Mesothelial cell of epicardium (in vitro differentiated cells): ENCODE measurements at regions not wholly inside any gene's neighbourhood (a gene's known extent, or its start where the extent isn't known, plus 50 kb on each side); places are given as distances from the start of the nearest gene placed in this dataset.
"Not testable (repeated sequence)": the region's sequence is repeated elsewhere in the genome, so short reads cannot be mapped to it uniquely, and the experiment has no call there.

ENCODE experiments used
- DNase-seq, 2 experiments: peaks; one replicate each; pipeline ENCODE4 v3.0.0; 2021; ENCODE audit warnings: low spot score in 2 of 2; ENCODE audit not compliant: unreplicated experiment in 2 of 2
- H3K27ac Mint-ChIP-seq: 2 replicates; pipeline ENCODE4 v1.8.0; 2021; ENCODE audit warnings: mixed read lengths
- H3K27me3 Mint-ChIP-seq: 2 replicates; pipeline ENCODE4 v1.8.0; 2021; ENCODE audit warnings: low read depth, mixed read lengths
- H3K36me3 Mint-ChIP-seq: 2 replicates; pipeline ENCODE4 v1.8.0; 2021; ENCODE audit warnings: mixed read lengths
- H3K4me1 Mint-ChIP-seq: 2 replicates; pipeline ENCODE4 v1.8.0; 2021; ENCODE audit warnings: mixed read lengths
- H3K4me3 Mint-ChIP-seq: 2 replicates; pipeline ENCODE4 v1.8.0; 2021; ENCODE audit warnings: mild to moderate bottlenecking, moderate library complexity, mixed read lengths
- H3K9me3 Mint-ChIP-seq: 2 replicates; pipeline ENCODE4 v1.8.0; 2021; ENCODE audit warnings: mixed read lengths
- CTCF ChIP-seq: fragments of 200-600 bp; sonication (generic); IDR thresholded peaks from one replicate; pipeline ENCODE4 v1.5.0; 2021; ENCODE audit warnings: antibody characterized with exemption; ENCODE audit not compliant: unreplicated experiment

DNA sequence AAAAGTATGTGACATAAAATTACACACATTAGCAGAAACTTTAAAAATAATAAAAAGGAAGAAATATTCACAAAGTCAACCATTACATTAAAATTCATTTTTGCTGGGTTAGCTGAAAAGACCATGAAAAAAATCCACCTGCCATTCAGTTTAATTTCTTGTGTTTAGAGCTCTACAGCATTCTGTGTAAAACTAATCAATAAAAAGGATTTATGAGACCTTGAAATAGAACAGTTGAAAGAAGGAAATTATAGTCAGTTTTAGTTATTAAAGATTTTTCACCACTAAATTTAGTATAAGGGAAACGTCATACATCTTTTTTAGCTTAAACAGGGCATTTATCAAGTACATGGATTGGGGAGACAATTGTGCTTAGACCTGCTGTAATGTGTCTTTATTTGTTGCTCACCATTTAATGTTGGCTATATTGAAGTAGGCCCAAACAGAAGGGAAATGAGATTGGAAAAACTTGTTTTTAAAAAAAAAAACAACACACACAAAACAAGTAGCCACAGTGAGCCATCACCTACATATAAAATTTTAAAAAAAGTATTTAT lies 438.7 kb upstream of the POU3F2 start:
- Mint-ChIP-seq H3K4me3 (no peak overlapping the region), H3K27ac (no peak overlapping the region), H3K4me1 (no peaks in the 10 kb centered on the region), H3K36me3 (no peaks in the 10 kb centered on the region), H3K27me3 (no peaks in the 10 kb centered on the region), H3K9me3 (no peaks in the 10 kb centered on the region)
- TF ChIP-seq CTCF, result no peak
- DNase-seq, result no peak

GRCh38 chr6:98416027-98416426 lies 418.3 kb upstream of the POU3F2 start:
- DNase-seq, result no peak
- no peaks in the 10 kb centered on the region for H3K4me1 Mint-ChIP-seq
- TF ChIP-seq CTCF, result no peak
- H3K27me3 Mint-ChIP-seq, result no peaks in the 10 kb centered on the region
- no peak overlapping the region for H3K27ac Mint-ChIP-seq
- H3K4me3 Mint-ChIP-seq, result no peak overlapping the region
- peaks cover 17% of the 10 kb centered on the region for H3K9me3 Mint-ChIP-seq
- H3K36me3 Mint-ChIP-seq, result no peaks in the 10 kb centered on the region

- peaks cover 17% of the 10 kb centered on the region for H3K9me3 Mint-ChIP-seq
- DNase-seq, H3K4me1 Mint-ChIP-seq, H3K4me3 Mint-ChIP-seq, H3K27ac Mint-ChIP-seq, H3K27me3 Mint-ChIP-seq, H3K36me3 Mint-ChIP-seq: not testable (repeated sequence)
Observed at GRCh38 chr6:98416497-98417158, 417.7 kb upstream of the POU3F2 start.

DNA sequence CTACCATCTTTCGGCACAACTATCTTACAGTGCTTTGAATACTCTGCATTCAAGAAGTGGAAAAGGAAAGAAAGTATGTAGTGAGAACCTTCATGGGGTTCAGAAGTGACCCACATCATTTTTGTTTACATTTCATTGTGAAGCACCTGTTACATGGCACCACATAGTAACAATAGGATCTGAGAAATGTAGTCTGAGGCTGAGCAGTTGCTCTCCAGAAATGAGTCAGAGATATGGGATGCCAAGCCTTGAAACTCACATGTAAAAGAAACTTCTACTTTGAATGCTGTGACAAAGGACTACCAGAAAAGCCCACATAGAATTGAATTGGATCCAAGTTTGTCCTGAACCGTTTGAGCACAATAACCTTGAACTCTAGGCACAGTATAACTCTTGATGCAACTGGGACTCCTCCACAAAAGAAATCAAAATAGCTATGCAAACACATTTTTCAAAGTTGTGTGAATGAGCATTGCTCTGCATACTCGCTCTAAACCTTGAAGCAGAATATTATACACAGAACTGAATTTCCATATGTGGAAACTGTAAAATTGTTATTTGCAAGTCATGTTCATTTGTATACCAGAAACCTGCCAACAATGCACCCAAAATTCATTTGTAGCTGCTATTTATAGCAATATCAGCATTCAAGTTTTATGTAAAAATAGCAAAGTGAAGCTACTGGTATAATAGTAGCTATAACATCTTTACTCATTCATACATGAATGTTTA lies 400.9 kb upstream of the POU3F2 start:
- H3K4me3 Mint-ChIP-seq, result no peak overlapping the region
- TF ChIP-seq CTCF, result no peak
- no peaks in the 10 kb centered on the region for H3K4me1 Mint-ChIP-seq
- H3K9me3 Mint-ChIP-seq, result peaks cover 16% of the 10 kb centered on the region
- no peaks in the 10 kb centered on the region for H3K36me3 Mint-ChIP-seq
- H3K27me3 Mint-ChIP-seq, result no peaks in the 10 kb centered on the region
- H3K27ac Mint-ChIP-seq, result no peak overlapping the region
- DNase-seq, result no peak

GRCh38 chr6:98443633-98444032 lies 390.7 kb upstream of the POU3F2 start:
- Mint-ChIP-seq H3K27ac (no peak overlapping the region), H3K4me3 (no peak overlapping the region), H3K4me1 (no peaks in the 10 kb centered on the region), H3K36me3 (no peaks in the 10 kb centered on the region), H3K9me3 (peaks cover 4% of the 10 kb centered on the region), H3K27me3 (no peaks in the 10 kb centered on the region)
- DNase-seq, result no peak
- no peak for TF ChIP-seq CTCF

- TF ChIP-seq CTCF, result no peak
- Mint-ChIP-seq H3K27me3 (no peaks in the 10 kb centered on the region), H3K27ac (no peak overlapping the region), H3K4me3 (no peak overlapping the region), H3K4me1 (peaks cover 3% of the 10 kb centered on the region), H3K36me3 (no peaks in the 10 kb centered on the region), H3K9me3 (peaks cover 5% of the 10 kb centered on the region)
- no peak for DNase-seq
Observed at GRCh38 chr6:98452685-98453084, 381.7 kb upstream of the POU3F2 start.
